DND-41 (cell line): ENCODE measurements at regions not wholly inside any gene's neighbourhood (a gene's known extent, or its start where the extent isn't known, plus 50 kb on each side); places are given as distances from the start of the nearest gene placed in this dataset.

ENCODE experiments used
- EZH2 ChIP-seq: IDR thresholded peaks from 3 replicates; pipeline ENCODE4 v1.6.1; 2012; ENCODE audit warnings: borderline replicate concordance, low read depth, mild to moderate bottlenecking, moderate library complexity, low read length, inconsistent platforms; ENCODE audit not compliant: severe bottlenecking
- TF ChIP-seq, protein P1 (sequence below): IDR thresholded peaks from 2 replicates; pipeline ENCODE4 v1.5.1; 2012; ENCODE audit warnings: borderline replicate concordance, low read length, moderate library complexity, mild to moderate bottlenecking; ENCODE audit not compliant: poor library complexity, severe bottlenecking; ENCODE audit errors: extremely low read depth

DNA sequence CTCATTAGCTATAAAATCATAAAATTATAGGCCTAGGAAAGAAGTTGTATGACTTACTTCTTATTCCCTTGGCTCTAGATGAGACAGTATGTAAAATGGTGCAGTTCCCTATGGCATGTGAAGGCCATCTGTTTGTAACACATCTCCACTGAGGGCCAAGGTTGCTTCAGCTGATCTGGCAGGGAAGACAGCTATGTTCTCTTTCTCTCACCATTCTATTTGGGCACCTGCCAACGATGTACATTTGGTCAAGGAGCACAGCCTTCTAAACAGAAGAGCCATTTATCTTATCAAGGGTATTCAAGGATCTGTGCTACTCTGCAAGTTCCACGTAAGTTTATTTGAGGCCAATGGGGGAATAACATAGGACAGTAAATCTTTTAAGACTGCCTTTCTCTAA lies 129.8 kb upstream of the TOM1L1 start:
- TF ChIP-seq EZH2 = no peak
- TF ChIP-seq, protein P1, sequence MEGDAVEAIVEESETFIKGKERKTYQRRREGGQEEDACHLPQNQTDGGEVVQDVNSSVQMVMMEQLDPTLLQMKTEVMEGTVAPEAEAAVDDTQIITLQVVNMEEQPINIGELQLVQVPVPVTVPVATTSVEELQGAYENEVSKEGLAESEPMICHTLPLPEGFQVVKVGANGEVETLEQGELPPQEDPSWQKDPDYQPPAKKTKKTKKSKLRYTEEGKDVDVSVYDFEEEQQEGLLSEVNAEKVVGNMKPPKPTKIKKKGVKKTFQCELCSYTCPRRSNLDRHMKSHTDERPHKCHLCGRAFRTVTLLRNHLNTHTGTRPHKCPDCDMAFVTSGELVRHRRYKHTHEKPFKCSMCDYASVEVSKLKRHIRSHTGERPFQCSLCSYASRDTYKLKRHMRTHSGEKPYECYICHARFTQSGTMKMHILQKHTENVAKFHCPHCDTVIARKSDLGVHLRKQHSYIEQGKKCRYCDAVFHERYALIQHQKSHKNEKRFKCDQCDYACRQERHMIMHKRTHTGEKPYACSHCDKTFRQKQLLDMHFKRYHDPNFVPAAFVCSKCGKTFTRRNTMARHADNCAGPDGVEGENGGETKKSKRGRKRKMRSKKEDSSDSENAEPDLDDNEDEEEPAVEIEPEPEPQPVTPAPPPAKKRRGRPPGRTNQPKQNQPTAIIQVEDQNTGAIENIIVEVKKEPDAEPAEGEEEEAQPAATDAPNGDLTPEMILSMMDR = no peak
